Activated T-cell treated with anti-CD3 and anti-CD28 coated beads, Interleukin-2, amount 50 U/mL, for 48 hours (primary cell): ENCODE measurements at regions not wholly inside any gene's neighbourhood (a gene's known extent, or its start where the extent isn't known, plus 50 kb on each side); places are given as distances from the start of the nearest gene placed in this dataset.
A peak's percentile ranks its signal among the peaks of the same experiment; 100 is the strongest.
"Not testable (repeated sequence)": the region's sequence is repeated elsewhere in the genome, so short reads cannot be mapped to it uniquely, and the experiment has no call there.

Experiments
- DNase-seq, 2 experiments: peaks; one replicate each; pipeline ENCODE4 v3.0.0-alpha.2; 2020

GRCh38 chr5:91315701-91316100 lies 67.4 kb downstream of the ARRDC3 start:
- DNase-seq = no peak

GRCh38 chr5:91313757-91314673 lies 69.1 kb downstream of the ARRDC3 start:
- peak; percentile 78 to 83 for DNase-seq

GRCh38 chr5:91312698-91313097 lies 70.4 kb downstream of the ARRDC3 start:
- no peak for DNase-seq

GRCh38 chr5:91311697-91312501 lies 71.2 kb downstream of the ARRDC3 start:
- peak; percentile 53 to 69 for DNase-seq

- DNase-seq = no peak
Measured at GRCh38 chr5:91311168-91311696, 71.9 kb downstream of the ARRDC3 start.

GRCh38 chr5:91308157-91308556 lies 75.0 kb downstream of the ARRDC3 start:
- DNase-seq = not testable (repeated sequence)

GRCh38 chr5:91307048-91307447 lies 76.1 kb downstream of the ARRDC3 start:
- DNase-seq = no peak

GRCh38 chr5:91306497-91306896 lies 76.6 kb downstream of the ARRDC3 start:
- no peak for DNase-seq

GRCh38 chr5:91305640-91306039 lies 77.5 kb downstream of the ARRDC3 start:
- no peak for DNase-seq

GRCh38 chr5:91304015-91304414 lies 79.1 kb downstream of the ARRDC3 start:
- not testable (repeated sequence) for DNase-seq

GRCh38 chr5:91302958-91303357 lies 80.2 kb downstream of the ARRDC3 start:
- DNase-seq = no peak

GRCh38 chr5:91302305-91302704 lies 80.8 kb downstream of the ARRDC3 start:
- no peak for DNase-seq

- no peak for DNase-seq
Measured at GRCh38 chr5:91301106-91301846, 81.8 kb downstream of the ARRDC3 start.

GRCh38 chr5:91297994-91298393 lies 85.1 kb downstream of the ARRDC3 start:
- no peak for DNase-seq

GRCh38 chr5:91296674-91297143 lies 86.4 kb downstream of the ARRDC3 start:
- no peak for DNase-seq

GRCh38 chr5:91296102-91296501 lies 87.0 kb downstream of the ARRDC3 start:
- DNase-seq = not testable (repeated sequence)

- DNase-seq = no peak
Measured at GRCh38 chr5:91293131-91293530, 90.0 kb downstream of the ARRDC3 start.

GRCh38 chr5:91291628-91292569 lies 91.2 kb downstream of the ARRDC3 start:
- DNase-seq = no peak

- DNase-seq = no peak
Measured at GRCh38 chr5:91288118-91288916, 94.8 kb downstream of the ARRDC3 start.

- not testable (repeated sequence) for DNase-seq
Measured at GRCh38 chr5:91285062-91285461, 98.1 kb downstream of the ARRDC3 start.

- no peak for DNase-seq
Measured at GRCh38 chr5:91283899-91284298, 99.2 kb downstream of the ARRDC3 start.
